NCI-H446 (cell line): ENCODE measurements at regions not wholly inside any gene's neighbourhood (a gene's known extent, or its start where the extent isn't known, plus 50 kb on each side); places are given as distances from the start of the nearest gene placed in this dataset.
"Not testable (repeated sequence)": the region's sequence is repeated elsewhere in the genome, so short reads cannot be mapped to it uniquely, and the experiment has no call there.

Experiments used
- DNase-seq, 2 experiments: peaks; one replicate each; lab custom pipeline; 2025; lab: John Stamatoyannopoulos, UW

GRCh38 chr10:130660266-130660665, 524.1 kb downstream of the GLRX3 start:
- no peak for DNase-seq

- no peak for DNase-seq
Observed at GRCh38 chr10:130661419-130661818, 525.2 kb downstream of the GLRX3 start.

- DNase-seq: no peak
Observed at GRCh38 chr10:130662775-130663174, 526.6 kb downstream of the GLRX3 start.

- DNase-seq: no peak
Observed at GRCh38 chr10:130664526-130664925, 528.3 kb downstream of the GLRX3 start.

- no peak for DNase-seq
Observed at GRCh38 chr10:130666215-130666614, 530.0 kb downstream of the GLRX3 start.

GRCh38 chr10:130686689-130687300, 550.6 kb downstream of the GLRX3 start:
- no peak for DNase-seq

GRCh38 chr10:130687566-130687965, 551.4 kb downstream of the GLRX3 start:
- DNase-seq: no peak

GRCh38 chr10:130689743-130690626, 553.8 kb downstream of the GLRX3 start:
- DNase-seq: no peak

- DNase-seq: no peak
Observed at GRCh38 chr10:130691776-130692175, 555.6 kb downstream of the GLRX3 start.

GRCh38 chr10:130696870-130697269, 560.7 kb downstream of the GLRX3 start:
- no peak for DNase-seq

- DNase-seq: no peak
Observed at GRCh38 chr10:130707389-130707979, 571.3 kb downstream of the GLRX3 start.

- no peak for DNase-seq
Observed at GRCh38 chr10:130708465-130709070, 572.4 kb downstream of the GLRX3 start.

GRCh38 chr10:130709415-130709814, 573.2 kb downstream of the GLRX3 start:
- no peak for DNase-seq

GRCh38 chr10:130711072-130711471, 574.9 kb downstream of the GLRX3 start:
- no peak for DNase-seq

- no peak for DNase-seq
Observed at GRCh38 chr10:130713135-130713534, 576.9 kb downstream of the GLRX3 start.

- no peak for DNase-seq
Observed at GRCh38 chr10:130713731-130714130, 577.5 kb downstream of the GLRX3 start.

- no peak for DNase-seq
Observed at GRCh38 chr10:130714742-130715467, 578.7 kb downstream of the GLRX3 start.

GRCh38 chr10:130715686-130716670, 579.8 kb downstream of the GLRX3 start:
- no peak for DNase-seq

GRCh38 chr10:130717083-130717482, 580.9 kb downstream of the GLRX3 start:
- no peak for DNase-seq

GRCh38 chr10:130718744-130719447, 582.7 kb downstream of the GLRX3 start:
- DNase-seq: not testable (repeated sequence)
